ENCODE measurements at regions not wholly inside any gene's neighbourhood (a gene's known extent, or its start where the extent isn't known, plus 50 kb on each side); places are given as distances from the start of the nearest gene placed in this dataset.

DNA sequence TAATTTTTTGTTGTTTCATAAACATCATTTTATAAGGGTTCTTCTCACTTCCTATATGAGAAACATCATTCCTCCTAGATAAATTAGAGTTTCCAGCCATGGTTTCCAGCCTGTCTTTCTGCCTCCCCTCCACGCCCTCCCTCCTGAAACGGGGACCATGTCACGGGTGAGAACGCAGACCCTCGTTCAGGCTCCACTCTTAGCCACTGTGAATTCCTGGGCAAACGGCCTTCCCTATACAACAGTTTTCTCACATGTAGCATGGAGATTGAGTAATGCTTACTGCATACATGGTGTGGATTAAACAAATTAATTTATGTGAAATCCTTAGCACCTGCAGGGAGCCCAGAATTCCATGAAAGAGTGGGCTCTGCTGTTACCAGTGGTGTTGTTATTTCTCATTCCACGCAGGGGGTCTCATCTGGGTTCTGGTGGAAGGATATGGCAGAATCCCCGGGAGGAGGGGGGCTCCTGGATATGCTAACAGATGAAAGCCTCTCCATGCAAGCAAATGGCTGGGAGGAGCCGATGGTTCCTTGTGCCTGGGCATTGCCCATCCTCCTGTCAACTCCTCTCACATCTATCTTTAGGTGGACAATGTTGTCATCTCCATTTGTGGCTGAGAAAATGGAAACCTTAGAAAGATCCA lies 54.0 kb upstream of the TWIST2 start:
- no peak for DNase-seq

DNA sequence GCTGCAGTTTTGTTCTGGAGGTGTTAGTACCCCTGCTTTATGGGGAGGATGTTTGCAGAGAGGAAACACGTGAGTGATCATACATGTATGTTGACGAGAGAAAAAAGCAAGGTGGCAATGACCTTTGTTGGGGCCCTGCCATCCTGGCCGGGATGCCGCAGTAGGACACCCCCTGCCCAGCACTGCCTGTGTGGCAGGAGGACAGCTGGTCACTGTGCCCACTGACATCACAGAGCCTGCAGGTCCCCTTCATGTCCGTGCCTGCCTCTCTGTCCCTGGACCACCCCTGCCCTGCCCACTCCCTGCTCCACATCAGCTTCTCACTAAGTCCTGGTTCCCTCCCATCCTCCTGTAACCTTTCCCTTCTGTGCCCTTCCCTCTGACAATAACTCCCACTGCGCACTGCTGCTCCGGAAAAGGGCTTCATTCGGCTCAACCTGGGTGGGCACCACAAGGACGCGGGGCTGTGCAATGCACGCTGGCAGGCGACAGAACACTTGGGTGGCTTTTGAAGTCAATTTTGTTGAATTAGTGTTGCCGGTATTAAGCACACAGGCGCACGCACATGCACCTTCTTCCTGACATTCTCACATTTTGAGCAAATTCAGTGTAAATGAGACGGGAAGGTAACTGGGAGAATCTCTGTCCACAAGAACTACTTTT lies 51.5 kb upstream of the TWIST2 start:
- DNase-seq, result no peak

DNA sequence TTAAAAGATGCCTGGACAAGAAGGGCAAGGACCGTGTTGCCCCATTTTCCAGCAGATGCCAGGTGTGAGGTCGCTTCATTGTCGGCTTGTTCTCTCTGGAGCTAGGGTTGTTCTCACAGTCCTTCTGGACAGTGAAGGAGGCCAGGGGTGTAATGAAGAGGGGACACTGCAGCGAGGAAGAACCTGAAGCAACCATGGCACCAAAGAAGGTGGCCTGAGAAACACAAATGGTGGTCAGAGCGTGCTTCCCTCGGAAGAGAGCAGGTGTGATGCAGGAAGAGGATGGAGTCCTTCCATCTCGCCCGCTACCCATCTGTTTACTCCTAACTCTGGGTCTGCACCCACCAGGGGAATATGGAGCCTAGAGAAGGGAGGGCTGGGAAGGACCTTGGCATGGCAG lies 50.3 kb upstream of the TWIST2 start:
- no peak for DNase-seq

All from hematopoietic multipotent progenitor cell treated with erythropoietin and hydrocortisone succinate and interleukin-3 and kit ligand, for 6 days (in vitro differentiated cells).